Activated CD4-positive, alpha-beta T cell treated with anti-CD3 and anti-CD28 coated beads, Interleukin-2, amount 10 ng/mL, durations not matched to agents 7 days and 5 days (primary cell): ENCODE measurements at regions not wholly inside any gene's neighbourhood (a gene's known extent, or its start where the extent isn't known, plus 50 kb on each side); places are given as distances from the start of the nearest gene placed in this dataset.
"Not testable (repeated sequence)": the region's sequence is repeated elsewhere in the genome, so short reads cannot be mapped to it uniquely, and the experiment has no call there.

ENCODE experiments used
- CTCF ChIA-PET: fragments of 350-600 bp; sonication (Branson Sonifier 250); formaldehyde crosslinking; loops from one replicate; lab custom pipeline; 2021; ENCODE audit warnings: antibody characterized with exemption; lab: Charles Lee
- POLR2A ChIA-PET: fragments of 350-600 bp; sonication (Branson Sonifier 250); formaldehyde crosslinking; loops from one replicate; lab custom pipeline; 2021; ENCODE audit warnings: antibody characterized with exemption; lab: Charles Lee
- DNase-seq: peaks from one replicate; pipeline ENCODE4 v3.0.0-alpha.2; 2020
- H3K27ac Mint-ChIP-seq: one replicate; pipeline ENCODE4 v1.8.0; 2021; ENCODE audit warnings: mild to moderate bottlenecking, moderate library complexity, mixed read lengths
- H3K27me3 Mint-ChIP-seq: one replicate; pipeline ENCODE4 v1.8.0; 2021; ENCODE audit warnings: mixed read lengths
- H3K36me3 Mint-ChIP-seq: one replicate; pipeline ENCODE4 v1.8.0; 2021; ENCODE audit warnings: low read depth, mixed read lengths
- H3K4me1 Mint-ChIP-seq: one replicate; pipeline ENCODE4 v1.8.0; 2021; ENCODE audit warnings: mixed read lengths
- H3K4me3 Mint-ChIP-seq: one replicate; pipeline ENCODE4 v1.8.0; 2021; ENCODE audit warnings: mild to moderate bottlenecking, moderate library complexity, mixed read lengths
- H3K9me3 Mint-ChIP-seq: one replicate; pipeline ENCODE4 v1.8.0; 2021; ENCODE audit warnings: mixed read lengths

DNA sequence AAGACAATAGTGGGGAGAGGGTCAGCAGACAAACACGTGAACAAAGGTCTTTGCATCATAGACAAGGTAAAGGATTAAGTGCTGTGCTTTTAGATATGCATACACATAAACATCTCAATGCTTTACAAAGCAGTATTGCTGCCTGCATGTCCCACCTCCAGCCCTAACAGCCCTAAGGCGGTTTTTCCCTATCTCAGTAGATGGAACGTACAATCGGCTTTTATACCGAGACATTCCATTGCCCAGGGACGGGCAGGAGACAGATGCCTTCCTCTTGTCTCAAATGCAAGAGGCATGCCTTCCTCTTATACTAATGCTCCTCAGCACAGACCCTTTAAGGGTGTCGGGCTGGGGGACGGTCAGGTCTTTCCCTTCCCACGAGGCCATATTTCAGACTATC lies 124.0 kb upstream of the PRR20G start:
- CTCF ChIA-PET, H3K36me3 Mint-ChIP-seq, H3K27ac Mint-ChIP-seq, H3K4me1 Mint-ChIP-seq, DNase-seq, H3K4me3 Mint-ChIP-seq, POLR2A ChIA-PET, H3K9me3 Mint-ChIP-seq: not testable (repeated sequence)
- peaks cover 18% of the 10 kb centered on the region for H3K27me3 Mint-ChIP-seq

GRCh38 chr3:127411083-127411727 lies 123.4 kb upstream of the PRR20G start:
- H3K4me3 Mint-ChIP-seq = no peak overlapping the region
- ChIA-PET CTCF (no interaction called here), POLR2A (no interaction called here)
- H3K9me3 Mint-ChIP-seq = no peaks in the 10 kb centered on the region
- no peaks in the 10 kb centered on the region for H3K4me1 Mint-ChIP-seq
- no peak for DNase-seq
- no peaks in the 10 kb centered on the region for H3K36me3 Mint-ChIP-seq
- H3K27me3 Mint-ChIP-seq = peaks cover 15% of the 10 kb centered on the region
- H3K27ac Mint-ChIP-seq = no peak overlapping the region

- POLR2A ChIA-PET = no interaction called here
- H3K36me3 Mint-ChIP-seq = no peaks in the 10 kb centered on the region
- H3K27me3 Mint-ChIP-seq = peaks cover 12% of the 10 kb centered on the region
- no peaks in the 10 kb centered on the region for H3K9me3 Mint-ChIP-seq
- CTCF ChIA-PET = no interaction called here
- no peak overlapping the region for H3K4me3 Mint-ChIP-seq
- no peak for DNase-seq
- H3K4me1 Mint-ChIP-seq = no peaks in the 10 kb centered on the region
- H3K27ac Mint-ChIP-seq = no peak overlapping the region
Observed at GRCh38 chr3:127410678-127411077, 122.8 kb upstream of the PRR20G start.

DNA sequence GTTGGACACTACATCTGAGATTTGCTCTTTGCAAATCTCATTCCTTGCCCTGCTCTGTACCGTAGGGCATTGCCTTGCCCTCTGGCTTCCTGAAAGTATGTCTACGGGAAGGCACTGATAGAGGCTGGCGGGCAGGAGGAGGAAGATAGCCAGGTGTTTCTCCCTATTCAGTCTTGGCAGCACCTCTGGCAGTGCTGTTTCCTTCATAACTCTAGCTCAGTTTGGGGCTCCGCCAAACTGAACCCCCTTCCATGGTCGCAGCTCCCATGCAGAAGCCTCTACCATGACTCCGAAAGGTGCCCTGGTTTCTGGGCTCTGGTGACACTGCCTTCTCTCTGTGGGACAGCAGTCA lies 122.3 kb upstream of the PRR20G start:
- CTCF ChIA-PET = no interaction called here
- Mint-ChIP-seq H3K36me3 (no peaks in the 10 kb centered on the region), H3K27me3 (peaks cover 9% of the 10 kb centered on the region), H3K9me3 (no peaks in the 10 kb centered on the region), H3K27ac (no peak overlapping the region), H3K4me3 (no peak overlapping the region), H3K4me1 (no peaks in the 10 kb centered on the region)
- no peak for DNase-seq
- POLR2A ChIA-PET = no interaction called here

DNA sequence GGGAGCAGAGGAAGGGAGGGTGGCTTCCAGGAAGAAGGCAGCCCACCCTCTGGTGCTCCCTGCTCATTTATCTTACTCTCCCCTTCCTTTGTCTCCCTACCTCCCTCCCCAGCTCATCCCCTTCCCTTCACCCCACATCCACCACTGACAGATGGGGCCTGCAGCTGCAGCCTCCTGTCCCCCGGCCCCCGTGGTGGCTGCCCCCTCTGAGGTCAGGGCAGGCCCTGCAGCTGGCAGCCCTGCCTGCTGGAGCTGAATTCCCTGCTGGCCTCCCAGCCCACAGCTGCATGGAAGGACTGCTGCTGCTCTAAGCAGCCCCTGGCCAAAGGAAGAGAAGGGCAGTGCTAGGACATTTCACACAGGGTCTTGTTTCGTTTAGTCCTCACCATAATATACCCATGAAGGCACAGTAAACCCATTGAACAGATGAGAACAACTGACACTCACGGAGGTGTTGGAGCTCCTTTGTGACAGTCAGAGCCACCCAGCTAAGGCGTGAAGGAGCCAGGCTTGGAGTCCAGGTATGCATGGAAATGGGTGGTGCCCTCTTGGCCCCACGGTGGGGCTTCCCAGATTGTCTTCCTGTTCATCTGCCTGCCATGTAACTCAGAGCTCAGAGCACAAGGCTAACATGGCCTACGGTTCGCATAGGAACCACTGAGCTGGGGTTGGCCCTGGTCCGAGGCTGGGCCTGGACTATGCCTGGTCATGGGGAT lies 121.7 kb upstream of the PRR20G start:
- ChIA-PET CTCF (no interaction called here), POLR2A (no interaction called here)
- H3K27ac Mint-ChIP-seq = no peak overlapping the region
- H3K27me3 Mint-ChIP-seq = peaks cover 7% of the 10 kb centered on the region
- H3K4me3 Mint-ChIP-seq = no peak overlapping the region
- H3K36me3 Mint-ChIP-seq = no peaks in the 10 kb centered on the region
- H3K9me3 Mint-ChIP-seq = no peaks in the 10 kb centered on the region
- DNase-seq = no peak
- H3K4me1 Mint-ChIP-seq = no peaks in the 10 kb centered on the region

GRCh38 chr3:127408684-127409420 lies 121.0 kb upstream of the PRR20G start:
- H3K27ac Mint-ChIP-seq = no peak overlapping the region
- ChIA-PET CTCF (no interaction called here), POLR2A (no interaction called here)

DNA sequence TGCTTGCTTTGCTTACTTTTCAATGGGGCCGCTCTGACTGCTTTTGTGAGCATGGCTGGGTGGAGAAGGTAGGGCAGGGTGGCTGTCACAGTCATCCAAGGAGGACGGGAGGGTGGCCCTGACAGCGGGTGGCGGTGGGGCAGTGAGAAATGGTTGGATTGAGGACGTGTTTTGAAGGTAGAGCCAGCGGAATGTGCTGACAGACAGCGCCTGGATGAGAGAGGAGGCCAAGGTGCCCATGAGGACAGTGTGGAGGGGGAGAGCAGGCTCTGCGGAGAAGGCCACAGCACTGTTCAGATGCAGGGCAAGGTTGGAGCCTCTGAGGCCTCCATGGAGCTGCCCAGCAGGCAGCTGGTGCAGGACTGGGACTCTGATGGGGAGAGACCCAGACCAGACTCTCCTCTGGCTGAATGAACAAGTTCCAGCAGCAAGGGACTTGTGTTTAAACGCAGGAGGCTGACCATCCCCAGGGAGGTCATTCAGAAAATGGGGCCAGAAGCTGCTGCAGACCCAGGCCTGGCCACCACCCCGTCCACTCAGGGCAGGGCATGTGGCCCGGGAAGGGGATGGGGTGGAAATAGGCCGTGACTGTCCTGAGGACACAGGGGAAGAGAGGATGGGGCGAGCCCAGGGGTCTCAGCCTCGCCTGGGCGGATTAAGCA lies 120.3 kb upstream of the PRR20G start:
- ChIA-PET POLR2A (no interaction called here), CTCF (no interaction called here)
- Mint-ChIP-seq H3K9me3 (no peaks in the 10 kb centered on the region), H3K36me3 (no peaks in the 10 kb centered on the region), H3K4me1 (no peaks in the 10 kb centered on the region), H3K4me3 (no peak overlapping the region), H3K27me3 (peaks cover 2% of the 10 kb centered on the region), H3K27ac (no peak overlapping the region)
- DNase-seq = no peak

More at GRCh38 chr3:127408684-127409420, 121.0 kb upstream of the PRR20G start:
- Mint-ChIP-seq H3K36me3 (no peaks in the 10 kb centered on the region), H3K4me1 (no peaks in the 10 kb centered on the region), H3K27me3 (peaks cover 4% of the 10 kb centered on the region), H3K9me3 (no peaks in the 10 kb centered on the region), H3K4me3 (no peak overlapping the region)
- DNase-seq = no peak

GRCh38 chr3:127407026-127407939 lies 119.4 kb upstream of the PRR20G start:
- H3K36me3 Mint-ChIP-seq = no peaks in the 10 kb centered on the region
- no peak overlapping the region for H3K4me3 Mint-ChIP-seq
- CTCF ChIA-PET = no interaction called here
- no peaks in the 10 kb centered on the region for H3K27me3 Mint-ChIP-seq
- POLR2A ChIA-PET = no interaction called here
- no peaks in the 10 kb centered on the region for H3K9me3 Mint-ChIP-seq
- no peak overlapping the region for H3K27ac Mint-ChIP-seq
- no peaks in the 10 kb centered on the region for H3K4me1 Mint-ChIP-seq
- no peak for DNase-seq

DNA sequence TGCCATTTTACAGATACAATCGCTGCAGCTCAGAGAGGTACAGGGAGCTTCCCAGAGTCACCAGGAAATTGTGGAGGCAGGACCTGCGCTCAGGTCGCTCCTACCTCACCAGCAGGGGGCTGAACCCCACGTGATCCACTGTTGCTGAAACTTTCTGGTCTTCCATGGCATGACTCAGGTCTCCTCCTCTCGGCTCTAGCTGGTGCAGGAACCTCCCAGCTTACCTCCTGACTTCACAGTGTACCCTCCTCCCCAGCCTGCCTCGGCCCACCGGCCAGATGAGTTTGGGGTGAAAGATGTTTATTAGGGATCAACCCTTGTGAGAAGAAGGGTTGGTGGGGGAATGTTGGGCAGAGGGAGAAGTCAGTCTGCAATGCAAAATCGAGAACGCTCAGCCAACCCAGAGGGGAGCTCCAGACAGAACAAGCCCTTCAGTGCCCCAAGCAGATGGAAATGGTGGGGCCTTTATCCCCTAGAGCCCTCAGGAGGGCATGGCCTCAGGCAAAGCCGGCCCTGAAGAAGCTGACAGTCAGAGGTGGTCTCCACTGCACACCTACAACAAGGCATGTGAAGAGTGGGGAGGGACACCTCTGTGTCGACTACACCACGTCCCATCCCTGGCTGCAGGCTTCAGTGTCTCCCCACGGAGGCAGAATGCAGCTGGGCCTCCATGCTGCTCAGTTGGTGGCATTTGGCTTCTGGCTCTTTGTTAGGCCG lies 118.6 kb upstream of the PRR20G start:
- DNase-seq = no peak
- CTCF ChIA-PET = no interaction called here
- H3K27ac Mint-ChIP-seq = no peak overlapping the region

DNA sequence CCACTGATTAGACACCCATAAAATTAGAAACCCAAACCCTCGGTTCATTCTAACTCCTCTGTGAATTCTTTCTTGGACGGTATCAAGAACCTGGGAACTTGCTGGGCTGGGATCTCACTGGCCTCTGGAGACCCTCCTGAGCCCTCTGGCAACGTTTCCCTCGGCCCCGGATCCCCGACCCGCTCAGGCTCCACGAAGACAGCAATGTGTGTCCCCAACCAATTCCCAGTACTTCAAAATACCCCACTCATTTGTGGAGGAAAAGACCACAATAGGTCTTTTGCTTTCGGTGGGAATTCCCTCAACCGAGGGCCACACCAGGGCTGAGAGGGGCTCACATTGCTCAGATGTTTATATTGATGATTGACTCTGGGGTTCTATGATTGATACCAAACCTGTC lies 117.9 kb upstream of the PRR20G start:
- no peaks in the 10 kb centered on the region for H3K9me3 Mint-ChIP-seq
- ChIA-PET CTCF (no interaction called here), POLR2A (no interaction called here)
- no peak for DNase-seq
- no peak overlapping the region for H3K27ac Mint-ChIP-seq
- H3K4me1 Mint-ChIP-seq = no peaks in the 10 kb centered on the region
- peaks cover 2% of the 10 kb centered on the region for H3K27me3 Mint-ChIP-seq
- H3K36me3 Mint-ChIP-seq = no peaks in the 10 kb centered on the region
- no peak overlapping the region for H3K4me3 Mint-ChIP-seq

More for the DNA sequence above, 118.6 kb upstream of the PRR20G start:
- Mint-ChIP-seq H3K9me3 (no peaks in the 10 kb centered on the region), H3K4me1 (no peaks in the 10 kb centered on the region), H3K4me3 (no peak overlapping the region), H3K27me3 (no peaks in the 10 kb centered on the region), H3K36me3 (no peaks in the 10 kb centered on the region)
- POLR2A ChIA-PET = no interaction called here

DNA sequence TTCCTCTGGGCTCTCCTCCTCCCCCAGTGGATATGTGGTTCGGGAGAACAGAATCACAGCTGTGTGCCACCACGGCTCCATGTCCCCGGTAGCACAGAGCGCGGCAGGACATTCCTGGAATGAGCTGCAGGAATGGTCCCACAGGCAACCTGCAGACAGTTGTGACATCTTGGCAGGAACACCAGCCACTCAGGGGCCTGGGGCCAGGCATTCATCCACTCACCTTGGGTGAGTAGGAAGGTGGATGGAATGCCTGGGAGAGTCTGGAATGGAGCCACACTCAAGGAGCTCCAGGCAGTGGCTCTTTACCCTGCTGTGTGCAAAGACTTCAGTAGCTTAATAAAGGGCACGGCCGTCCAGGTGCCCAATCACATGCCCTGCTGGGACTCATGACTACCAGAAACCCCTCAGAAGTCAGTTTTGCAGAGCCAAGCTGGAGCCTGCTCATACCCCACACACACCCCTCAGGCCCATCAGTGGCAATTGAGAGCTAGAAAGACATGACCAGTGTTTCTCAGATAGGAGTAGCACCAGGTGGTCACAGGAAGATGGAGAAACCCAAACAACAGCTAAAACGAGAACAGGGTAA lies 117.3 kb upstream of the PRR20G start:
- Mint-ChIP-seq H3K9me3 (no peaks in the 10 kb centered on the region), H3K4me1 (no peaks in the 10 kb centered on the region), H3K4me3 (no peak overlapping the region), H3K27me3 (peaks cover 7% of the 10 kb centered on the region), H3K36me3 (no peaks in the 10 kb centered on the region), H3K27ac (no peak overlapping the region)
- DNase-seq = no peak
- CTCF ChIA-PET = no interaction called here
- POLR2A ChIA-PET = no interaction called here
